ENCODE measurements at regions not wholly inside any gene's neighbourhood (a gene's known extent, or its start where the extent isn't known, plus 50 kb on each side); places are given as distances from the start of the nearest gene placed in this dataset.
"Not testable (repeated sequence)": the region's sequence is repeated elsewhere in the genome, so short reads cannot be mapped to it uniquely, and the experiment has no call there.

DNA sequence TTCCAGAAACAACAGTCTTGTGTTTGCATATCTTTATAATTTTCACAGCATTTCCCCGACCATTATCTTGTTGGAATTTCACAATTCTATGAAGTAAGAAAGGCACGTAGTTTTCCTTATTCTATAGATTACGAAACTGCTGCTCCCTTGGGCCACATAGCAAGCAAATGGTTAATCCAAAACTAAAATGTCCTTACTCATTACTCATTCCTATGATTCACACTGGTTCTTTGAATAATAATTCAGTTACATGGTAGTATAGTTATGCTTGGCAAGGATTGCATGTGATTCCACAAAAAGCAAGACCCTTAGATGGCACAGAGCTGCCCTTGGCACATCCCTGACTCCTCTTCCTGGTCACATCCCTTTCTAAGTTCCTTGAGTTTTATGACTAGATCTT, 51.2 kb downstream of the OR13H1 start:
- DNase-seq (ENCODE audit: low read depth) = no peak

DNA sequence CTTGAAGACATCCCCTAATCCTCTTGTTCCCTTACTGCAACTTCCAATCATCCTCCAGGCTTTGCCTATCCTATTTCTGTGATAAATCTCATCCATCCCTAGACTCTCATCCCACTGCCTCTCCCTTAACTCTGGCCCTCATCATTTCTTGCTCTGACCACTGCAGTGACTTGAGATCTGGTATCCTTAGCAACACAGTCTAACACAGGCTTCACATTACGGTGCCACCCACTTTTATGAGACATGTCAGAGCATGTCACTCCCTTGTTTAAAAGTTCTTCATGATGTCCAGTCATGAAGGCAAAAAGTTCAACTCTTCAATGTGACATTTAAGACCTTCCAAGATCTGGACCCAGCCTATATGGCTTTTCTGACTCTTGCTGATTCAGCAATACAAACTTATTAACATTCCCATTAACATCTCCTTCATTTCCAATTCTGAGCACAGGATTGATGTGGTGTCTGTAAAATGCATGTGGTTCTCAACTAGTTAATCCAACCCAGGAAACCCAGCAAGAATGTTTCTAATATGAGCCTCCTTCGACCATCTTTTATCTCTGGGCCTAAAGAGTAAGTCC, 64.0 kb downstream of the OR13H1 start:
- no peak for DNase-seq (ENCODE audit: low read depth)

DNA sequence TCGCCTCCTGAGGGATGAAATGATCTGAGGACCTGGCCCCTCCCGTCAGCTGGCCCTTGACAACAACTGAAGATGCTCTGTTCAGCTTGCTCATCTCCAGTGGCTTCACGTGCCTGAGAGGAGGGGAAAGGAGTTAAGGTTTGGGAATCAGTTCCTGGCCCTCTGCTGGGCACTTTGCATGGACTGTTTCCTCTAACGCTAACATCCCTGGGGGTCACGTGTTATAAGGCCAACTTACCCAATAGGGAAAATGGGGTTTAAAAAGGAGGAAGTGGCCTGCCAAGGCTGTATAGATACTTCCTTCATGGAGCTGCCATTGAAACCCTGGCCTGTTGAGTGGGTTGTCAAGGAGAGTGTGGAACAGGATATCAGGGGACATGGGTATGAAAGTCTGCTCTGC, 65.6 kb downstream of the OR13H1 start:
- DNase-seq (ENCODE audit: low read depth) = no peak

DNA sequence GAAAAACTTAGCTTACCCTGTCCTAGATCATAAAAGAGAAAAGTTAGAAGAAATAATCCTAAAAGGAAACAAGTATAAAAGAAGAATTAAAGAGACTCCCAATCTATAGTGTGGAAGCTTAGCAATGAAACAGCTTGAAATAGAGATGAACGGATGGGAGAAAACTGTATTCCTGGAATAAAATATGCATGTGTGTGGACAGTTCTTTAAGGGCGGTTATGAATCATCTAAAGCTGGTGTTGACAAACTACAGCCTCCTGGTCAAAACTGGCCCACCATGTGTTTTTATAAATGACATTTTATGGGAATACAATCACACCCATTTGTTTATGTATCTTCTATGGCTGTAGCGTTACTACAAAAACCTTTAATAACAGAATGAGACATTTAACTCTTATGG, 69.4 kb downstream of the OR13H1 start:
- DNase-seq (ENCODE audit: low read depth) = no peak

DNA sequence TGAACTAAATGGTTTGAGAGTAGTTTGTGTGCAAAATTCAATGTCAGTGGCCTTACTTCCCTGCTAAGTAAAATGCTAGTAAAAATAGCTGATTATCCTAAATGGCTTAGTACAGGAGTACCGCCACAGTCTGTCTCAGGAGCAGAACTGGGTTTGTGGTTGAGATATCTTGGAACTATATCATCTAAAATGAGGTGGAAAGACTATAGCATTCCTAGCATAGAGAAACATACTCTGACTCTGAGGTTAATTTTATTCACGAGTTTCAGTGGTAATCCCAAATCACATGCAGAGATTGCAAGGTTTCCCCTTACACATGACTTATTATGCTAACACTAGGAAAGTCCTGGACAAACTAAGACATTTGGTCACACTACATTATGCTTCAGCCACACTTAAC, 70.4 kb downstream of the OR13H1 start:
- no peak for DNase-seq (ENCODE audit: low read depth)

DNA sequence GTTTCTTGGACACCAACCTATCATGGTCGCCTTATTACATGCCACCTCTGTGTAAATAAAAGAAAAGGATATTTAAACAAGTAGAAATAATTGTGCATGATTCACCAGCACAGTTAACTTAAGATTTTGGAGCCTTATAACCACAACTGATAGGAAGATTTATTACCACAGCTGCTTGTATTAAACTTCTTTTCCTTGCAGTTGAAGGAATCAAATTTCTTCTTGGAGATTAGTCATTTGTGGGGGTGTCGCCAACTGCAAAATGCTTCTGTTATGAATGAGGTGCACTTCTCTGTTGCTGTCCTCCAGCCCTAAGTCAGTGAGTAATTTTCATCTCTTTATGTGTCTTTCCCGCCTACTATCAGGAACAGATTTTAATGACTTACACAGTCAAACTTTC, 73.3 kb downstream of the OR13H1 start:
- DNase-seq (ENCODE audit: low read depth) = no peak

DNA sequence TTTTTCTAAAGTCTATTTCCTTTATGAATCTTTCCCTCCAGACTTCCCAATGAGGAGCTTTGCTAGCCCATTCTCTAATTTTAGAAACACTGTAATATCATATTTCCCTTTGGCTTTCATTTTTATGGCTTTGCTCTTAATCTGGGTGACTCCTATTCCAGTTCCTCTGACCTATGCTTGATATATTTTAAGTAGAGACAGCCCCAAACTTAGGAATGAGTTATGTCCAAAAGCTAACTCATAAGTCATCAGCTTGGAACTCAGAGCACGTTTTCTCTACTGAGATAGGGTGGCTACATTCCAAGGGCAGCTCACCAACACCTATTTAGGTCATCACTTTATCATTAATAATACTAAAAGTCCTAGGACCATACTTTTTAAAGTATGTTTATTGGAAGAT, 77.8 kb downstream of the OR13H1 start:
- no peak for DNase-seq (ENCODE audit: low read depth)

DNA sequence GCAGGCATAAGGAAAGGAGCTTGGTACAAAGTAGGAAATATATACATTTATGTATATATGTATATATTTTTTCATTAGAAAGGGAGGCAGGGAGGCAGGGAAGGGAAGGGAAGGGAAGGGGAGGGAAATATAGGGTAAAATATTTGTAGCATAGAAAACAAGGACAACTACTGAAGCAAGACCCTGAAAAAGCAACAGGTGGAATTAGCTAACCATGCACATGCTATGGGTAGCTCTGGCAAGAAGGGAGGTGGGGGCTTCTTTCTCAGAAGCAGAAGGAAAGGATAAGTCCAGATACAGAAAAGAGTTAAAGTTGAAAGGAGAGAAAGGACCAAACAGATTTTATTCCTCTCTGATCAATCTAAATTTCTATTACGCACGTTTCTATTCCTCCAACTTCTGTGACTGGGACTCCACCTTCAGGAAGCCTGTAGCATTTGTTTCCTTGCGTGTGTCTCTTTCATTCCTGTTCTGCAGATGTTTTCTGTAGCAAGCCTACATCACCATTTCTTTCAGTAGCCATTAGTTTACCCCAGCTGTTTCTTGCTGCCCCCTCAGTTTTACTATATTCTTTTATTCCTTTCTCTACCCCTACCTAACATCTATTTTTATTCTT, 82.9 kb downstream of the OR13H1 start:
- DNase-seq (ENCODE audit: low read depth) = no peak

DNA sequence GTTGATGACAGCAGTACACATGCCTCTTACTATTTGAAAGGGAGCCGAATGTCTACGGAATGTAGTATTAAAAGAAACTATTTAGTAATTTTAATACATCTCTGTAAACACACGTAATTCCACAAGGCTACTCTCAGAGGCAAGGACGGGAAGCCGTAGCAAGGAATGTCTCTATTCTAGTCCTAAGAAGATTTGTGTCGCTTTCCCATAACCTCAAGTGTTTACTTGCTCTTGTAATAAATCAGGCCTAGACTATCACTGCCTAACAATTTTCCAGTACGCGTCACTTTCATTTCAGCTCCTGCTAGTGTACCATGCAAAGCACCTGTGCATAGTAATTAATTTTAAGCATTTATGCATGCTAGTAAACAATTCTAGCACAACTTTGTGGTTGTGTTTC, 86.7 kb downstream of the OR13H1 start:
- DNase-seq (ENCODE audit: low read depth) = no peak

DNA sequence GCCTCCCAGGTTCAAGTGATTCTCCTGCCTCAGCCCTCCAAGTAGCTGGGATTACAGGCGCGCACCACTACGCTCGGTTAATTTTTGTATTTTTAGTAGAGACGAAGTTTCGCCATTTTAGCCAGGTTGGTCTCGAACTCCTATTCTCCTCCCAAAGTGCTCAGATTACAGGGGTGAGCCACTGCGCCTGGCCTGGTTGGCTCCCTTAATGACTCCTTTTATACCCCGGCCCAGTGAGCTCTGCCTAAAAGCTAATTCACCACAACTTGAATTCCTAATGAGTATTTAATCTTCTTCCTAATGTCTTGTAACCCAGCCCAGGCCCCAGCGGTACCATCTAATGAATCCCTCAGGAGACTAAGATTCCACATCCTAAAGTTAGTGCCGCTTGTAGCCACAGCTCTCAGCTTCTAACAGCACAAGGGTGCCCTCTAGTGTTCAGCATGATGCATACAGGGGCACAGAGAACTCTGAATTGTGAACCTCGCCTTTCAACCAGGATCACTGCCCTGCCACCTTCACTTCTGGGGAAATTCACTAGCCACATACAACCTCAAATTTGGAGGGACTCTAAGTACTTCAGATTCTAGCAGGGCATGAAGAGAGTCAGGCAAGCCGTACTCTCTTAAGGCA, 89.5 kb downstream of the OR13H1 start:
- no peak for DNase-seq (ENCODE audit: low read depth)

DNA sequence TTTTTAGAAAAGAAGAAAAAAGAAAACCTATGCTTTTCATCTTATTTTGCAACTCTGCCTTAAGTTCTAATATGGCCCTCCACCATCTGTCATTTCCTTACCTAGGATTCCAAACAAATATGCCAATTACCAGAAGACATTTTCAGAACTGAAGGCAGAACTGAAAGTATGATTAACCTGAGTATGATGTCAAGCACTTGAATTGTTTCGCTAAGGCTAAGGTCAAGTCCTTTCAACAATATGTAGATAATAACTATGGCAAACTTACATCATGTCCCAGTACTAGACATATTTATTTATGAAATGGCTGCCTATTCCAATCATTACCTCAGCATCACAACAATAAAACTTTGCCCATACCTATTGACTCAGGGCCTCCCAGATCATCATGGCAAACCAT, 91.0 kb downstream of the OR13H1 start:
- DNase-seq (ENCODE audit: low read depth) = no peak

DNA sequence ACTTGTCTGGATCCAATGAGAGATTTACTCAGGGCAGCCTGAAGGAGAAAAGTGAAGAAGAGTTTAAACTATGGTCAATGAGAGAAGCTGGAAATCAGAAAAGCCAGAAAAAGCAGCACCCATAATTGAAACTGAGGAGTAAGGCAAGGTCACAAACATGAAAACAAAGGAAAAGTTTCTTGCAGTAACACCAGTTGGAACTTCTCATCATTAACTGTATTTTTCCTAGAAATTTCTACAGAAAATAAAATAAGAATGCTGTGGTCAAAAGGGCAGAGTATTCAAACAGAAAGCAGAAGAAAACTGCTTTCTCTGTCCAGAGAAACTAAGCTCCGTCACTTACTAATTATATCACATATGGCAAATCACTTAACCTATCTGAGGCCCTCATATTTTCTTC, 102.2 kb downstream of the OR13H1 start:
- DNase-seq (ENCODE audit: low read depth) = no peak

DNA sequence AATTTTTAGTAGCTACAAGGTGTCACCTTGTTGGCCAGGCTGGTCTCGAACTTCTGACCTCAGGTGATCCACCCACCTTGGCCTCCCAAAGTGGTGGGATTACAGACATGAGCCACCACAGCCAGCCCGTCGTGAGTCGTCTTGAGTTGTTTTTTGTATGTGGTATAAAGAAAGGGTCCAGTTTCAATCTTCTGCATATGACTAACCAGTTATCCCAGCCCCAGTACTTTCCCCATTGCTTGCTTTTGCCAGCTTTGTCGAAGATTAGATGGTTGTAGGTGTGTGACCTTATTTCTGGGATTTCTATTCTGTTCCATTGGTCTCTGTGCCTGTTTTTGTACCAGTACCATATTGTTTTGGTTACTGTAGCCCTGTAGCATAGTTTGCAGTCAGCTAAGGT, 105.9 kb downstream of the OR13H1 start:
- no peak for DNase-seq (ENCODE audit: low read depth)

DNA sequence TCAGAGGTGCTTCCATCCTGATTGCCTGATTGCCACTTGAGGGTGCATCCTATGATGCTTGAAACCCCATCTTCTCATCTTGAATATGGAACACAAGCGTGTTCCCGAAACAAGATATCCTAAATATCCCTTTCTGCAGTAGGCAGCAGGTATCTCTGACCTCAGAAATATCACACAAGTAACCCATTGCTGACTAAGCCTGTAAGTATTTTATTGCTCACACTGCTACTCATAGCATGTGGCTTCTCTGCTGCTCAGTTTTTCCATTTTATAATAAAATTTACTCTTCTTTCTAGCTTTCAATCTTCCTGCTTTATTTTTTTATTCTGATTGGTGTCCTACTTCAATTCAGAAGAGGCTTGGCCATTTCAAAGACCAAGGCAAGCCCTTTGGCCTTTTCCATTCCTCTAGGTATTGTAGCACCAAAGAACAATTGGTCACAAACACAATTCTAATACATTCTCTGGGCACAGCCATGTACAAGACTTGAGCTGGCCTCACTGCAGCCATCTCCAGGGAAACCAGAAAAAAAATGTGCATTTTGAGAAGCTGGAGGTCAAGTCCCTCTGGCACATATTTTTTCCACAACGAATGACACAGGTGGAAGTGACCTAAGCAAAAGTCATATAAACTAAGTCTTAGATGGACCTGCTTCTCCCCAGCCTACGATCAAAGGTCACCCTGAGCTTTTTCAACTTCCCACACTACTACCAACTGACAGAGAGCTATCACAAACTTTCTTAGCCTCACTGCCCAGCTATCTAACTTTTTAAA, 107.0 kb downstream of the OR13H1 start:
- no peak for DNase-seq (ENCODE audit: low read depth)

DNA sequence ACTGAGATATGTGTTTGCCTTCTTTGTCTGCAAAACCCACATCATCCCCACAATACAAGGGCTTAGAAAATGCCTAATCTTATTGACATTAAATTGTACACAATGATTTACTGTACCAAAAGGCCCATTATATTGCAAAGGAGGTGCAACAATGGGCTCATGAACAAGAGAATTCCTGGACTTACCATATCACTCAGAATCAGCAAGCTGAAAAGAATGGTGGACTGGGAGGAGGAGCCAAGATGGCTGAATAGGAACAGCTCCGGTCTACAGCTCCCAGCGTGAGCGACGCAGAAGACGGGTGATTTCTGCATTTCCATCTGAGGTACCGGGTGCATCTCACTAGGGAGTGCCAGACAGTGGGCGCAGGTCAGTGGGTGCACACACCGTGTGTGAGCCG, 119.9 kb downstream of the OR13H1 start:
- DNase-seq (ENCODE audit: low read depth) = not testable (repeated sequence)

DNA sequence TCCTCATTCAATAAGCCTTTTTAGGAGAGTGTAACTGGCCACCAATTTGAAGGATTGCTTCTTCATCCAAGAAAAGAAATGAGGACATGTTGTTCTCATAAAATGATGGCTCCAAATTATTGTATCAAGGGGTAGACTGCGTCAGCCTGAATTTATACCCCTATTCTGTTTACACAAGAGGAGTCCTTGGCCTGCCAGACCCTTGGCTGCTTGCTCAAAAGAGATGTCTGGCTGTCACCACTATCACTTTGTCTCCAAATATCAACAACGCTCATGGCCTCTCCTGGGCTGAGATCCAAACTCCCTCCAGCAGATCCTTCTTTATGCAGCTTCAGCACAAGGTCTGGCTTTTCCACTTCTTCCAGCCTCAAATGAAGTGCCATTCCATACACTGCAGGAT, 127.9 kb downstream of the OR13H1 start:
- DNase-seq (ENCODE audit: low read depth) = no peak

DNA sequence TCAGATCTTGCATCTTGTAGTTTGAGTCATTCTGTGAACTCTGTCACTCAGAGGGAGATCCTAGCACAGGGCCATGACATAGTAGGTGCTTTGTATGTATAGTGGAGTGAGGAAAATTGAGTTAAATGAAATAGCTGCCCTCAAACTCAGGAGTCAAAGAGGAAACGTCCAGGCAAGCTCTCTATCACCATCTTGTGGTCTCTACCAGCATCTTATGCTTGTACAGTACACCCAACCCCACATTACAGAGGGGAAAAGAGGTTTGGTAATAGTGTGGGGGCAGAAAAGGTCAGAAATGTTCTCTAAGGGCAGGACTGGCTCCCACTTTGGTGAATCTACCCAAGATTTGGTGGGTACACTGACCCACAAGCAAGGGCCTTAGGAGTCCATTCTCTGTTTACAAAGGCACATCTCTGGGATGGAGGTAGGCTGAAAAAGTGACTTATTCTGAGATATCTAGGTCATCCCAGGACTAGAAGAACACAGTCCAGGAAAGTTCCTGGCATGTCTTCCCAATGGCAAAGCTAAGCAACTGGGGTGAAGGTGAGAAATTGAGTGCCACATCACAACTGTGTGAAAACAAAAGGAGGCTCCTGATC, 131.8 kb downstream of the OR13H1 start:
- no peak for DNase-seq (ENCODE audit: low read depth)

DNA sequence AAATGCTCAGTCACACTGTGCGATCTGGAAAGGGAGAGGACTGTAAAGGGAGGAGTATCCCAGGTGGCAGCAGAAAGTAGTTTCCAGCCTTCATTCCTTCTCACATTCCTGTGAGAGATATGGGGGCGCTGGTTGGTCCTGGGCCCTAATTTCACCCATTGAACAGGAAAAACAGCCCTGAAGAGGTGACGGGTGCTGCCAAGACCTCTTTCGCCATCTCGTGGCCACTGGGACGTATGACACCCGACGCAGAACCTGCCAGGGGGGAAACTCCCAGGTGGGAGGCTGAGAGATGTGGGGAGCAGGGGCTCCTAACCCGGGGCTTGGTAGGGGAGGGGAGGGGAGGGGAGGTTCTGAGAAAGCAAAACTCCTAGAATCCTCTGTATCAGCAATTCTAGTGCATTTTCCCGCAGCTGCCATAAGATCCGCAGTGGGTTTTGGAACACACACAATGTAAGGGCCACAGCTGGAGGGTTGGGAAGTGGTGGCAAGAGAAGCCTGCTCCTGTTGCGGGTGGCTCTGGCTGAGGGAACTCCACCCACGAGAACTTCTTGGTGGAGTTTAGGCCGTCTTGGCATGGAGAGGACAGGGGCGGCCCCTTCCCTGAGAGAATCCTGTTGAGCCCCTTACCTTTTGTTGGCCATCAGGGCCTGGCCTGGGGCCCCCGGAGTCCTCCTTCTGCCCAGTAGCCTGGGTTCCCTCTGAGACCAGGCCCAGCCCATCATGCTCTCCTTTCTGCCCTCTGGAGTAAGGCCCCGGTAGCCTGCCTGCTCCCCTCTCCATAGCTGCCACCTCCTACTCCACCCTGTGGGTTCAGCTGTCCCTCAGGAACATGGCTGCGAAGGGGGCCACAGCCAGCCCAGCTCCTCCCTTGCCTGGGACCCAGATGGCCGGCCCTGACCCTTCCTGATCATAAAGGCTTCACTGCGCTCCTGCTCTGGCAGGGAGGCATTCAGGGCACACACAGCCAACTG, 134.1 kb downstream of the OR13H1 start:
- DNase-seq (ENCODE audit: low read depth) = no peak

DNA sequence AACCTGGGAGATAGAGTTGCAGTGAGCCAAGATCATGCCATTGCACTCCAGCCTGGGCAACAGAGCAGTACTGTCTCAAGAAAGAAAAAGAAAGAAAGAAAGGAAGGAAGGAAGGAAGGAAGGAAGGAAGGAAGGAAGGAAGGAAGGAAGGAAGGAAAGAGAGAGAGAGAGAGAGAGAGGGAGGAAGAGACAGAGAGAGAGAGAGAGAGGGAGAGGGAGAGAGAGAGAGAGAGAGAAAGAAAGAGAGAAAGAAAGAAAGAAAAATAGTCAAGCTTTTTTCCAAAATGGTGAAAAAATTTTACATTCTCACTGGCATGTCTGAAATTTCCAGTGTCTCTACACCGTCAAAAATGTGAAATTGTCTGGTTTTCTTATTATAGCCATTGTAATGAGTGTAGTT, 138.9 kb downstream of the OR13H1 start:
- DNase-seq (ENCODE audit: low read depth) = not testable (repeated sequence)

DNA sequence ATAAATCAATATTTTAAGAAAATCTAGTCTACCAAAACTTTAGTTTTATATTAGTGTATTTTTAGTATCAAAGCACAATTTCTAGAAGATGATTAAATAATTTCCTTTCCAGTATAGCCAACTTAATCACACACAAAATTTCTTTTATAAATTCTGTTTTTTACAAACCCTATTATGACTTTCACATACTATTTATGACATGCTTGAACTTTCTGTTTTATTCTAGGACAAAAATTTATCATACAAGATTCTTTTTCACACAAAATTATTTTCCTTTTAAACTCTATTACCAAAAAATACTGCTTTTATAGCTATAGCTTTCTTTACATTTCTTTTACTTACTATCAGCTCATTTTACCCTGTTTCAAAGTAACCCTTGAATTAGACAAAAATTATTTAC, 149.5 kb downstream of the OR13H1 start:
- no peak for DNase-seq (ENCODE audit: low read depth)

DNA sequence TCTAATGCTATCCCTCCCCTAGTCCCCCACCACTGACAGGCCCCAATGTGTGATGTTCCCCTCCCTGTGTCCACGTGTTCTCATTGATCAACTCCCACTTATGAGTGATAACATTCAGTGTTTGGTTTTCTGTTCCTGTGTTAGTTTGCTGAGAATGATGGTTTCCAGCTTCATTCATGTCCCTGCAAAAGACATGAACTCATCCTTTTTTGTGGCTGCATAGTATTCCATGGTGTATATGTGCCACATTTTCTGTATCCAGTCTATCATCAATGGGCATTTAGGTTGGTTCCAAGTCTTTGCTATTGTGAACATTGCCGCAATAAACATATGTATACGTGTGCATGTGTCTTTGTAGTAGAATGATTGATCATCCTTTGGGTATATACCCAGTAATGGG, 153.1 kb downstream of the OR13H1 start:
- DNase-seq (ENCODE audit: low read depth) = not testable (repeated sequence)

DNA sequence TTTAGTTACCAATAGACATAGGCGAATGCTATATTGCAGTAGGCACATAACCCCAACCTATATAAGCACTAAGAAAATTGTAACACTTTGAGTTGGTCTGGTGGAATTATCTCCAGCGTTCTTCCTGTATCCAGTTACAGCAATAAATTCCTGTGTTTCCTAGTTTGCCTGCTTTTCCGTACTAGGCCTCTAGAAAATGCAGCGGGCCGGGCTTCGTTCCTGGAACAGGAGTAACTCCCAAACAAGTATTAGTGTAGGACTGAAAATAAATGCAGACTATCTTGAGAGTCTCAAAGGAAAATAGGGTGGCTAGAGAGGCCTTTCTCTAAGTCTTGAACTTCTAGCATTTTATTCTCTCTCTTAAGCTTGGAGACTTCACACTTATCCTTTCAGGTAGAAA, 159.8 kb downstream of the OR13H1 start:
- no peak for DNase-seq (ENCODE audit: low read depth)
